Muscle of arm (tissue), 1 donor: ENCODE measurements at regions not wholly inside any gene's neighbourhood (a gene's known extent, or its start where the extent isn't known, plus 50 kb on each side); places are given as distances from the start of the nearest gene placed in this dataset.
A peak's percentile ranks its signal among the peaks of the same experiment; 100 is the strongest.

Experiments
- DNase-seq: peaks from one replicate; pipeline ENCODE4 v3.0.0-alpha.2; 2013

- DNase-seq, result no peak
Measured at GRCh38 chr12:125193376-125194152, 128.3 kb downstream of the AACS start.

DNA sequence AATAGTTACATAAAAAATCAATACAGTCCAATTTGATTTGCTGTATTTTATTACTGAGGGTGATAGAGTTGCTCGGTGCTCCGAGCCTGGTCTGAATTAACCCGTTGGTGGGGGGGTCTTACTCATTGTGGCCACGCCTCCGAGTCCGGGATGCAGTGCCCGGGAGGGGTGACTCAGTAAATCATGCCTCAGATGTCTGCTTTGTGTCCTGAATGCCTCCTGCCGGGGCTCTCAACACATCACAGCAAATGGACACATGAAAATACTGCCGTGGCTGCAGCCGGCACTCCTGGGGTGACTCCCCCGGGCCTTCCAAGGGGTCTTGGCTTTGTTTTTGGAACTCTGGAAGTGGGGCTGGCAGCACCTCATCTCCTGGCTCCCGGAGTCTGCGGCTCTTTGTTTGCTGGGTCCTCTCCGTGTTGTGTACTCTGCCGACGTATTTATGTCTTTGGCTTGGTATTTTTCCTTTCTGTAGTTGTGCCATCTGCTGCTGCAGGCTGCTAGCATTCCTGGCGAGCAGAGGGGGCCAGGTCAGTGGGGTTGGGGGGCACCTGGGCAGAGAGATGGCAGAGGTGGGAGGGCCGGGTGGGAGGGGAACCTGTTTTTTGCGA, 129.0 kb downstream of the AACS start:
- DNase-seq, result no peak

DNA sequence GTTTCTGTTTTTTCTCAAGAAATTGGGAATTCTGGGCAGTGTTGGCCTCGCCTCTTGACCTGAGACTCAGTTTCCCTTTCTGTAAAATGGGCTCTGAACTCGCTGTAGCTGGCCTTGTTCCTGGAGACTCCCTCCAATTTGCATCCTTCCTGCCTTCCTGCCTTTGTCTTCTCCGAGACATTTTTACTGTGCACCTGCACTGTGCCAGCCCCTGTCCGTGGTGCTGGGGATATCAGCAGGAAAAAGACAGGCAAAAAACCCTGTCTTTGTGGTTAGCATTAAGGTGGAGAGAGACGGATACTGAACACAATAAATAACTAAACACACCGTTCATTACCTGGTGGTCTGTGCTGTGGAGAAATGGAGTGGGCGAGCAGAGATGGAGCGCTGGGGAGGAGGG, 129.8 kb downstream of the AACS start:
- no peak for DNase-seq

DNA sequence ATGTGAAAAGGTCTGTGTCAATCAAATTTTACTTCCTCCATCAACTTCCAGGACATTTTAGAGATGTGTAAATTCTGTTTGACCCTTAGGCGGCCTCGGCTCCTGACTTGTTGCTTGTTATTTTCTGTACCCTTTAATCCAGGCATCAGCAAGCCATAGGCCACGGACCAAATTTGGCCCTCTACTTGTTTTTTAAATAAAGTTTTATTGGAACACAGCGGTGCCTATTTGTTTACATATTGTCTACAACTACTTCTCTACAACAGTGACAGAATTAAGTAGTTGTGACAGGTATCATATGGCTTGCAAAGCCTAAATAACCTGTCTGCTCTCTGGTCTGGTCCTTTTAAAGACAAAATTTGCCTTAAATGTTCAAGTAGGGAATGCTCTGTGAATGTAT, 132.1 kb downstream of the AACS start:
- no peak for DNase-seq

GRCh38 chr12:125198652-125199051, 133.4 kb downstream of the AACS start:
- DNase-seq, result no peak

- no peak for DNase-seq
Measured at GRCh38 chr12:125201090-125201489, 135.9 kb downstream of the AACS start.

- no peak for DNase-seq
Measured at GRCh38 chr12:125201940-125202339, 136.7 kb downstream of the AACS start.

- DNase-seq, result no peak
Measured at GRCh38 chr12:125202421-125202820, 137.2 kb downstream of the AACS start.

- no peak for DNase-seq
Measured at GRCh38 chr12:125203145-125203765, 138.0 kb downstream of the AACS start.

DNA sequence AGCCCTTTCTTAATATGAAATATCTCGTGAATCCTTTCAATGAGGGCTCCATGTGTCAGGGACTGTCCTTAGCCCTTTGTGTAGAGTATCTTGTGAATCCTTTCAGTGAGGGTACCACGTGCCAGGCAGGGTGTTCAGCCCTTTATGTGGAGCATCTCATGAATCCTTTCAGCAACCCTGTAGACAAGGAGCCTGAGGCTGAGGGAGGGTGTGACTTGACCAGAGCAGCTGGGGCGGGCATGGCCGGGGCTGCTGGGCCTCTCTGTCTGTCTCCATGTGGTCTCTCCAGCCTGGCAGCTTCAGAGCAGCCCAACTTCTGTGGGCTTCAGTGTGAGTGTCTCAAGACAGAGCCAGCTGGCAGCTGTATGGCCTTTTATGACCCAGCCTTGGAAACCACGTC, 140.2 kb downstream of the AACS start:
- DNase-seq, result no peak

DNA sequence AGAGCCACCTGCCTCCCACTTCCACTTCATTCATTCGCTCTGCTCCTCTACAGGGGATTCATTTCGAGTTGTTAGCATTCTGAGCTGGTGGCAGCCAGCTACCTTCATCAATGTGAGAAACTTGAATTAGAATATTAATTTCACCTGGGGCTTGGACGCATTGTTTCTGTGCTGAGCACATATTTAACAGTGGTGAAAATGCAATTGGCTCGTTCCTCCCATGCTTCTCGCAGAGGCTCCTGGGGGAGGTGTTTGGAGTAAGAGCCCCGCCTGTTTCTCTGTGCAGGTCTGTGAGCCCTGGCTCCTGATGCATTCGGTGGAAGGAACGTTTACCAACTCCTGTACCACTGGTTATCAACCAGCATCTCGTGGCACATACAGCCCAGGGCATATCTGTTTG, 141.5 kb downstream of the AACS start:
- DNase-seq, result no peak

GRCh38 chr12:125208334-125208733, 143.1 kb downstream of the AACS start:
- no peak for DNase-seq

DNA sequence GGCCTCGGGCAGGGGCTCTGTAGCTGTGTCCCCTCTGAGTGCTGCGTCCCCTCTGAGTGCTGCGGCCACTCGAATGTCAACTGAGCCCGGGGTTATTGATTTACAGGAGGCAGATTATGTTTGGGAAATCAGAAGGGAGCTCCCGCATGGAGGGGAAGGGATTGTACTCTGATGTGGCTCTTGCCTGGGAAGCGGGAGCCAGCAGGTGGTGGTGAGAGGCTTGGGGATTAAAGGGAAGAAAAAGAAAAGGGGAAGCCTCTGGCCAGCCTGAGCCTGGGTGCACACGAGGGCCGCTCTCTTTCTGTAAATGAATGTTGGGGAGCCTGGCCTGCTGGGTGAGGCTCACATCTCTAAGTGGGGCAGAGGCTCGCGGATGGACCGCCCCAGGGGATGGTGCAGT, 143.7 kb downstream of the AACS start:
- no peak for DNase-seq

DNA sequence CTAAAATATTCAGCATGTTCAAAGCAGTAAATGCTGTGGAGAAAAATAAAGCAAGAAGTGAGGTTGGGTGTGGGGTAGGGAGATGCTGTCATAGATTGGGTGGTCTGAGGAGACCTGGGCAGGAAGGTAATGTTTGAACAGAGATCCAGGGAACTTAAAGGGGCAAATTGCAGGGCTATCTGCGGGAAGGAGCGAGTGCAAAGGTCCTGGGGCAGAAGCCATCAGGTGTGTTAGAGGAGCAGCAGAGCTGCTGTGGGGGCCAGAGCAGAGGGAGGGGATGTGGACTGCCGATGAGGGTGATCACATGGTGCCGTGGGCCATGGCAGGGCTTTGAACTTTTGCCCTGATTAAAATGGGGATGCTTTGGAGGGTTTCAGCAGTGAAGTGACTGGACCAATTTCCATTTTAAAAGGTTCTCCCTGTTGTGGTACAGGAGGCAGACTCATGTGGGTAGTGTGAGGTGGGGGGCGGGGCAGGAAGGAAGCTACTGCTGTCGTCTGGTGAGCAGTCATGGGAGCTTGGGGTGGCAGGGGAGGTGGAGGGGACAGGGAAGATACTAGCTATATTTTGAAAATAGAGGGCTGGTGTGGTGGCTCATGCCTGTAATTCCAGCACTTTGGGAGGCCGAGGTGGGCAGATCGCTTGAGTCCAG, 145.0 kb downstream of the AACS start:
- no peak for DNase-seq

DNA sequence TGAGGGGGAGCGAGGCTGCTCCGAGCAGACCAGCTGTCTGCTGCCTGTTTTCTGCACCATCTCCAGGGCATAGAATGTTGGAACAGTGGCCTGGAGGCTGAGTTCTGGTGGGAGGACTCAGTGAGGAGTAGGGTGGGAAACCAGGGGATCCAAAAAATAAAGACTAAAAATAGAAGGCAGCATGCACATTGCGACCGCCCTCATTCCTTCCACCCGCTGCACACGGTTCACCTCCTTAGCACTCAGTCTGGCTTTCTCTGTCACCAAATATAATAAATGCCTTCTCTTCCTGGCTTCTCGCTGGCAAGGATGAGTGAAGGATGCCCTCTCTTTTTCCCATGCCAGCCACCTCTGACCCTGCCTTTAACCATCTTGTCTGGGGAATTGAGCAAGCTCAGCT, 146.2 kb downstream of the AACS start:
- no peak for DNase-seq

DNA sequence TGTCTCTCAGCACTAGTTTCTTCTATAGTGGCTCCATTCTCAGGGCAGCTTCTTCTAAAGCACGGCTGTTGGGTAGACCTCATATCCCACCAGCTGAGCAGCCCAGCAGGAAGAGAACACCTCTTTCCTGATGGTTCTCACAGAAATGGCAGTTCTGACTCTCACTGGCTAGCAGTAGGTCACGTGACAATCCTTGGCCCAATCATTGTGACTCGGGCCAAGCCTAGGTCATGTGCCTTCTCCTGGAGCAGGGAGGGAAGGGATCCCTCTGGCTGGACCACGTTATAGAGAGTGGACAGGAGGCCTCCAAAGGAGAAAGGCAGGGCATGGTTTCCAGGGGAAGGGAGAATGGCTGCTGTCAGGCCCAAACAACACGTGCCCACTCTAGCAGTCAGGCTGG, 149.1 kb downstream of the AACS start:
- no peak for DNase-seq

DNA sequence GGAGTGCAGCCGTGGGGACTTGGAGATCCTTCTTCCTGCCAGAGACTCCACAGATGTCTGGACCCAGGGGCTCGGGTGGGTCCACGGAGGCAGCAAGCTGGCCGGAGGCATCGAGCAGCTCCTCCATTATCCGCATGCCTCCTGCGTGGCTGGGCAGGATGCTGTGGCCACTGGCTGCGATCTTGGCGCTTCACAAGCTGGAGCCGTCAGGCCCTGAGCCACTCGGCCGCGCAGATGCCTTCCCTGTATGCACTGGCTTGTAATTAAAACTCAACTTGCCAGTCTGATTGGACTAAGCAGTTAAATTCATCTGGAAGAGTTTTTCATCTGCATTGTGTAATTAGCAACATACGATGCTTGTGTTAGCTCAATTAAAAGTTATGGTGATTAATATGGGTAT, 151.5 kb downstream of the AACS start:
- DNase-seq, result no peak

DNA sequence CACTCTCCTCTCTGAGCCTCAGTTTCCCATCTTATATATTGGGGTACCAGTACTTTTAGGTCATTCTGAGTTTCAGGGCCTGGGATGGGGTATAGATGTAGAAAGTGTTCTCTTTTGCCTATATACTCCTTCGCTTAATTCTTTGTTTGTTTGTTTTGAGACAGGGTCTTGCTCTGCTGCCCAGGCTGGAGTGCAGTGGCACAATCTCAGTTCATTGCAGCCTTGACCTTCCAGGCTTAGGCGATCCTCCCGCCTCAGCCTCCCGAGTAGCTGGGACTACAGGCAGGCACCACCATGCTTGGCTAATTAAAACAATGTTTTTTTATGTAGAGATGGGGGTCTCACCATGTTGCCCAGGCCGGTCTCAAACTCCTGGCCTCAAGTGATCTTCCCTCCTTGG, 152.1 kb downstream of the AACS start:
- DNase-seq, result no peak

DNA sequence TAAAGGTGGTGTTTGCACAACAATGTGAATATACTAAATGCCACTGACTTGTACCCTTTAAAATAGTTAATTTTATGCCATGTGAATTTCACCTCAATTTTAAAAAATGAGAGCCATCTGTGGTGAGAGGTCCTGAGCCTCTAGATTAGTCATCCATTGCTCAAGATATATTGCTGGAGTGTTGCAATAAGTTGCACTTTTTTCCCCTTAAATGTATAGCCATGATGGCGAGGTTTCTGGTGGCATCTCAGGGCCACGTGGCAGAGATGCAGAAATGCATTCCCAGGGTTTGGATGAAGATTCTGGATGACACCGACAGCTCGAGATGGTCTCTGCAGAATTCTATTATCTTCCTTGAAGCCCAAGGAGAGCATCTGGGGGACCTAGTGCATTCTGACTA, 153.7 kb downstream of the AACS start:
- DNase-seq, result no peak

GRCh38 chr12:125220404-125221273, 155.4 kb downstream of the AACS start:
- DNase-seq, result peak; percentile 4

DNA sequence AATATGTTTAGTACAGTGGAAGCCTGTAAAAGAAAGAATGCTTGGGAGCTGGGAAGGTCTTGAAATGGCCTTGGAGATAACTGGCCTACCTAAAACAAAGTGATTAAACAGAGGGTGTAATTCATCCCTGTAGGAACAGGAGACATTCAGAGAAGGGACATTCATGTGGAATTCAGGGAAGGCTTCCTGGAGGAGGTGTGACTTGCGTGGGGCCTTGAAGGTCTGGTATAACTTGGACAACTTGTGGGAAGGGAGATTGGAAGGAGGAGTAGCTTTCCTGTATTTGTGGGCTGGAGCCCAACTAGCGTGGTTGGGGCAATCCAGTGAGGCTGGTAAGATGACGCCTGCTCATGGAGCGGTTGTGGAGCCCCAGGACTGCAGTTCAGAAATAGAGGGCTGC, 156.4 kb downstream of the AACS start:
- DNase-seq, result no peak

GRCh38 chr12:125222876-125223275, 157.6 kb downstream of the AACS start:
- DNase-seq, result no peak
